SW480 (cell line): ENCODE measurements at regions not wholly inside any gene's neighbourhood (a gene's known extent, or its start where the extent isn't known, plus 50 kb on each side); places are given as distances from the start of the nearest gene placed in this dataset.

Experiments used
- DNase-seq: peaks from one replicate; pipeline ENCODE4 v3.0.0-alpha.2; 2016; ENCODE audit warnings: low spot score

GRCh38 chr1:98197356-98197755 lies 276.5 kb upstream of the DPYD start:
- DNase-seq = no peak

- DNase-seq = no peak
Measured at GRCh38 chr1:98196012-98196411, 275.2 kb upstream of the DPYD start.

- DNase-seq = no peak
Measured at GRCh38 chr1:98188774-98189173, 267.9 kb upstream of the DPYD start.

- no peak for DNase-seq
Measured at GRCh38 chr1:98184856-98185255, 264.0 kb upstream of the DPYD start.

- DNase-seq = no peak
Measured at GRCh38 chr1:98181036-98181764, 260.4 kb upstream of the DPYD start.

GRCh38 chr1:98179151-98179773 lies 258.4 kb upstream of the DPYD start:
- no peak for DNase-seq

GRCh38 chr1:98177751-98178150 lies 256.9 kb upstream of the DPYD start:
- no peak for DNase-seq

- no peak for DNase-seq
Measured at GRCh38 chr1:98176936-98177335, 256.1 kb upstream of the DPYD start.

GRCh38 chr1:98176414-98176813 lies 255.6 kb upstream of the DPYD start:
- DNase-seq = no peak

GRCh38 chr1:98172578-98172977 lies 251.7 kb upstream of the DPYD start:
- no peak for DNase-seq

- DNase-seq = no peak
Measured at GRCh38 chr1:98172022-98172421, 251.2 kb upstream of the DPYD start.

- DNase-seq = no peak
Measured at GRCh38 chr1:98164509-98164908, 243.7 kb upstream of the DPYD start.

- DNase-seq = no peak
Measured at GRCh38 chr1:98157524-98158313, 236.9 kb upstream of the DPYD start.

- no peak for DNase-seq
Measured at GRCh38 chr1:98147280-98147679, 226.4 kb upstream of the DPYD start.

- DNase-seq = no peak
Measured at GRCh38 chr1:98145655-98146054, 224.8 kb upstream of the DPYD start.

GRCh38 chr1:98143403-98143802 lies 222.6 kb upstream of the DPYD start:
- DNase-seq = no peak

GRCh38 chr1:98133131-98133530 lies 212.3 kb upstream of the DPYD start:
- DNase-seq = no peak

GRCh38 chr1:98130408-98130807 lies 209.6 kb upstream of the DPYD start:
- no peak for DNase-seq

- DNase-seq = no peak
Measured at GRCh38 chr1:98129491-98129890, 208.7 kb upstream of the DPYD start.

- no peak for DNase-seq
Measured at GRCh38 chr1:98126740-98127139, 205.9 kb upstream of the DPYD start.

GRCh38 chr1:98121646-98122045 lies 200.8 kb upstream of the DPYD start:
- DNase-seq = no peak

- no peak for DNase-seq
Measured at GRCh38 chr1:98119796-98120195, 199.0 kb upstream of the DPYD start.

- no peak for DNase-seq
Measured at GRCh38 chr1:98113811-98114210, 193.0 kb upstream of the DPYD start.
